Natural killer cell (primary cell): ENCODE measurements at regions not wholly inside any gene's neighbourhood (a gene's known extent, or its start where the extent isn't known, plus 50 kb on each side); places are given as distances from the start of the nearest gene placed in this dataset.

Experiments
- ATAC-seq, 3 donors: fragments of 150-1000 bp in 2 of 3; fragments of 200-7000 bp in 1 of 3; cut with Tn5 transposase; 1 replicate in 1 of 3; 2 replicates in 2 of 3; pipeline ENCODE4 v1.10.0; 2021; ENCODE audit warnings: mild to moderate bottlenecking in 2 of 3, moderate library complexity in 2 of 3
- DNase-seq, 2 donors: peaks; one replicate each; pipeline versions ENCODE4 v3.0.0 to v3.0.0-alpha.2; 2013 to 2021; ENCODE audit warnings: mixed read lengths in 1 of 2
- H3K27ac ChIP-seq: one replicate; pipeline ENCODE4 v1.5.1; 2013; ENCODE audit warnings: mild to moderate bottlenecking, low read length
- H3K27me3 ChIP-seq: one replicate; pipeline ENCODE4 v1.6.1; 2013; ENCODE audit warnings: low read length; ENCODE audit not compliant: control insufficient read depth, insufficient read depth
- H3K36me3 ChIP-seq: one replicate; pipeline ENCODE4 v1.6.1; 2013; ENCODE audit warnings: low read length; ENCODE audit not compliant: control insufficient read depth, insufficient read depth
- H3K4me1 ChIP-seq: one replicate; pipeline ENCODE4 v1.6.1; 2013; ENCODE audit warnings: low read length; ENCODE audit not compliant: control insufficient read depth, insufficient read depth
- H3K4me3 ChIP-seq: one replicate; pipeline ENCODE4 v1.5.1; 2013; ENCODE audit warnings: low read length
- H3K9me3 ChIP-seq: one replicate; pipeline ENCODE4 v1.6.1; 2013; ENCODE audit warnings: low read length; ENCODE audit not compliant: control insufficient read depth, insufficient read depth
- H3K27ac Mint-ChIP-seq, 2 donors: one replicate each; pipeline ENCODE4 v1.8.0; 2022; ENCODE audit warnings: mild to moderate bottlenecking in 2 of 2, mixed read lengths in 2 of 2, moderate library complexity in 1 of 2
- H3K27me3 Mint-ChIP-seq, 2 donors: one replicate each; pipeline ENCODE4 v1.8.0; 2022; ENCODE audit warnings: low read depth in 2 of 2, mixed read lengths in 2 of 2
- H3K36me3 Mint-ChIP-seq: one replicate; pipeline ENCODE4 v1.8.0; 2022; ENCODE audit warnings: mixed read lengths
- H3K4me1 Mint-ChIP-seq, 2 donors: one replicate each; pipeline ENCODE4 v1.8.0; 2022; ENCODE audit warnings: mixed read lengths in 2 of 2
- H3K4me3 Mint-ChIP-seq: one replicate; pipeline ENCODE4 v1.8.0; 2022; ENCODE audit warnings: mild to moderate bottlenecking, moderate library complexity, mixed read lengths
- H3K9me3 Mint-ChIP-seq, 2 donors: one replicate each; pipeline ENCODE4 v1.8.0; 2022; ENCODE audit warnings: mixed read lengths in 2 of 2
- CTCF ChIP-seq: fragments of 200-600 bp; IDR thresholded peaks from one replicate; pipeline ENCODE4 v1.8.0; 2022; ENCODE audit warnings: antibody characterized with exemption
- WGBS: methylation state at CpG from one replicate; pipeline ENCODE4 v1.1.7; 2013; ENCODE audit warnings: missing lambda C conversion rate; ENCODE audit not compliant: insufficient coverage; 5-methylcytosine and 5-hydroxymethylcytosine counted together
- intact Hi-C: fragments of 100-400 bp; cut with micrococcal nuclease; formaldehyde crosslinking; loops from one replicate; pipeline ENCODE4 v1.14.2; 2022

GRCh38 chr9:105854783-105855724 lies 160.7 kb downstream of the TMEM38B start:
- Histone ChIP-seq H3K9me3 (no peaks in the 10 kb centered on the region), H3K27ac (no peak overlapping the region), H3K4me1 (peaks cover 14% of the 10 kb centered on the region), H3K27me3 (no peaks in the 10 kb centered on the region), H3K4me3 (no peak overlapping the region), H3K36me3 (no peaks in the 10 kb centered on the region)
- Mint-ChIP-seq H3K4me1 (peaks cover 20% of the 10 kb centered on the region in 2 donors), H3K9me3 (peaks cover 3 to 8% of the 10 kb centered on the region in 2 donors), H3K4me3 (no peak overlapping the region), H3K27ac (no peak overlapping the region), H3K27me3 (peaks cover 0 to 9% of the 10 kb centered on the region in 2 donors), H3K36me3 (no peaks in the 10 kb centered on the region)
- no peak for DNase-seq
- TF ChIP-seq CTCF: no peak
- no peak for ATAC-seq
- intact Hi-C loops: no loop called here
- WGBS: 88% methylated on average over 2 of the region's 3 CpGs

GRCh38 chr9:105855987-105856386 lies 161.6 kb downstream of the TMEM38B start:
- no peak for ATAC-seq
- H3K27me3 Mint-ChIP-seq: peaks cover 0 to 9% of the 10 kb centered on the region in 2 donors

GRCh38 chr9:105858006-105858690 lies 163.8 kb downstream of the TMEM38B start:
- no peaks in the 10 kb centered on the region for H3K36me3 Mint-ChIP-seq
- H3K9me3 Mint-ChIP-seq: peaks cover 3 to 8% of the 10 kb centered on the region in 2 donors
- peak in 1 of 2 donors; percentile 14 for DNase-seq
- intact Hi-C loops: no loop called here
- Histone ChIP-seq H3K9me3 (no peaks in the 10 kb centered on the region), H3K36me3 (no peaks in the 10 kb centered on the region), H3K27ac (no peak overlapping the region), H3K27me3 (no peaks in the 10 kb centered on the region), H3K4me1 (peaks cover 14% of the 10 kb centered on the region), H3K4me3 (no peak overlapping the region)
- no CpG with 5 or more reads among the region's 1 CpG for WGBS
- H3K27ac Mint-ChIP-seq: peak overlapping the region; percentile 80 to 82
- peak in 1 of 3 donors; percentile 24 for ATAC-seq
- TF ChIP-seq CTCF: no peak
- H3K4me1 Mint-ChIP-seq: peaks cover 20% of the 10 kb centered on the region in 2 donors
- no peaks in the 10 kb centered on the region for H3K27me3 Mint-ChIP-seq
- peak overlapping the region; percentile 67 for H3K4me3 Mint-ChIP-seq

More at GRCh38 chr9:105855987-105856386, 161.6 kb downstream of the TMEM38B start:
- H3K36me3 Mint-ChIP-seq: no peaks in the 10 kb centered on the region
- 100% methylated on average over 2 of the region's 3 CpGs for WGBS
- H3K27ac Mint-ChIP-seq: no peak overlapping the region
- peaks cover 14% of the 10 kb centered on the region for H3K4me1 ChIP-seq
- no peak for TF ChIP-seq CTCF
- H3K4me3 Mint-ChIP-seq: no peak overlapping the region
- peaks cover 20% of the 10 kb centered on the region in 2 donors for H3K4me1 Mint-ChIP-seq
- H3K27ac ChIP-seq: no peak overlapping the region
- intact Hi-C loops: no loop called here
- H3K4me3 ChIP-seq: no peak overlapping the region
- no peaks in the 10 kb centered on the region for H3K27me3 ChIP-seq
- H3K9me3 ChIP-seq: no peaks in the 10 kb centered on the region
- peaks cover 3 to 8% of the 10 kb centered on the region in 2 donors for H3K9me3 Mint-ChIP-seq
- no peak for DNase-seq
- no peaks in the 10 kb centered on the region for H3K36me3 ChIP-seq
